Hepatocyte (in vitro differentiated cells): ENCODE measurements at regions not wholly inside any gene's neighbourhood (a gene's known extent, or its start where the extent isn't known, plus 50 kb on each side); places are given as distances from the start of the nearest gene placed in this dataset. TPM values are rescaled to one million over a fixed set of nuclear protein-coding genes. Genes with fewer than 3 reads are reported as not detected.

Experiments used
- DNase-seq: peaks from one replicate; pipeline ENCODE4 v3.0.0-alpha.2; 2016; ENCODE audit warnings: low spot score
- H2AFZ ChIP-seq: fragments of 200-600 bp; sonication (generic); 2 replicates; pipeline ENCODE4 v1.6.0; 2016; ENCODE audit warnings: antibody characterized with exemption, mild to moderate bottlenecking
- H3K27ac ChIP-seq: fragments of 200-600 bp; sonication (generic); 2 replicates; pipeline ENCODE4 v1.5.1; 2016; ENCODE audit warnings: mild to moderate bottlenecking
- H3K27me3 ChIP-seq: fragments of 200-600 bp; sonication (generic); 2 replicates; pipeline ENCODE4 v1.6.1; 2016
- H3K36me3 ChIP-seq: fragments of 200-600 bp; sonication (generic); replicated peaks from 2 replicates; pipeline ENCODE4 v1.5.1; 2016; ENCODE audit warnings: low read depth; ENCODE audit not compliant: insufficient read depth
- H3K4me1 ChIP-seq: fragments of 200-600 bp; sonication (generic); 2 replicates; pipeline ENCODE4 v1.5.1; 2016; ENCODE audit warnings: mild to moderate bottlenecking, moderate library complexity; ENCODE audit not compliant: insufficient read depth
- H3K4me2 ChIP-seq: fragments of 200-600 bp; sonication (generic); 2 replicates; pipeline ENCODE4 v1.6.0; 2016
- H3K4me3 ChIP-seq: fragments of 200-600 bp; sonication (generic); 2 replicates; pipeline ENCODE4 v1.5.1; 2016; ENCODE audit warnings: mild to moderate bottlenecking
- H3K79me2 ChIP-seq: fragments of 200-600 bp; sonication (generic); 2 replicates; pipeline ENCODE4 v1.6.0; 2017; ENCODE audit warnings: mild to moderate bottlenecking
- H3K9me2 ChIP-seq: fragments of 200-600 bp; sonication (generic); replicated peaks from 2 replicates; pipeline ENCODE4 v1.6.0; 2017; ENCODE audit warnings: mild to moderate bottlenecking; ENCODE audit not compliant: insufficient read depth
- H3K9me3 ChIP-seq: fragments of 200-600 bp; sonication (generic); 2 replicates; pipeline ENCODE4 v1.5.1; 2016; ENCODE audit warnings: low read depth, mild to moderate bottlenecking
- H4K20me1 ChIP-seq: fragments of 200-600 bp; sonication (generic); 2 replicates; pipeline ENCODE4 v1.6.0; 2016; ENCODE audit warnings: mild to moderate bottlenecking; ENCODE audit not compliant: insufficient read depth, poor library complexity, severe bottlenecking
- CTCF ChIP-seq: fragments of 200-600 bp; sonication (generic); IDR thresholded peaks from 2 replicates; pipeline ENCODE4 v1.5.1; 2016; ENCODE audit warnings: antibody characterized with exemption, mild to moderate bottlenecking; ENCODE audit not compliant: poor library complexity
- EZH2 ChIP-seq: fragments of 200-600 bp; sonication (generic); IDR thresholded peaks from 2 replicates; pipeline ENCODE4 v1.6.1; 2016; ENCODE audit warnings: antibody characterized with exemption, mild to moderate bottlenecking, borderline replicate concordance
- EZH2phosphoT487 ChIP-seq: fragments of 200-600 bp; sonication (generic); IDR thresholded peaks from one replicate; pipeline ENCODE4 v1.6.1; 2018; ENCODE audit warnings: antibody characterized with exemption, mild to moderate bottlenecking, low read depth, moderate library complexity; ENCODE audit not compliant: unreplicated experiment, severe bottlenecking
- WGBS: methylation state at CpG from one replicate; pipeline ENCODE4 v1.1.6; 2016; ENCODE audit warnings: low lambda C conversion rate; ENCODE audit errors: missing lambda C conversion rate; 5-methylcytosine and 5-hydroxymethylcytosine counted together
- small RNA-seq: library from RNA; depleted of rRNA; stranded (forward); fragments of <200 nt; gene quantifications from one replicate; pipeline ENCODE3, GENCODE V24; 2014

DNA sequence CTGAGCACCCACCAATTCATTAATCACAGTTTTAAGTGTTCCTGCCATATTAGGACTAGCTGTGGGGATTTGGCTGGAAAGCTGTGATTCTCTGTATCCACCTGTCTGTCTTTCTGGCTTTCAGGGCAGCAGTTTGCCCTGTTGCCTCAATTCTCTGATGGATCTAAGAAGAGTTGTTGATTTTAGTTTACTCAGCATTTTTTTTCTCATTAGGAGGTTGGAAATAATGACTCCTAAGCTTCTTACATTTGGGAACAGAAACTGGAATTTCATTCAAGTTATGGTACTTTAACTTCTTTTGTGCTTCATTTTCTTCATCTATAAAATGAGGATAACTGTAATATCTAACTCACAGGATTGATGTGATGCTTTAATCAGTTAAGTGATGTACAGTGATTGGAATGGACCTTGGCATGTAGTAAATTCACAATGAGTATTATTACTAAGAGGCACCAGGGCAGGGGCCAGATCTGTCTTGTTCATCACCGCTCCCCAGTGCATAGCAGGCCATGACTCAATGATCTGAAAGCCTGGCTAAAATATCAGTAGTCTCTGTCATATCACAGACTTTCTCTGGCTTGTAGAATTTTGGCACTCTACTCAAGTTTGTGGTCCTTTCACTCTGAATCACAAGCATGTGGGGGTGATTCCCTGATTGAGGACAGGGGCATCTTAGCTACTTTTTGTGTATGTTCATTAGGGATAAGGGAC lies 51.4 kb upstream of the GREM2 start:
- Histone ChIP-seq H3K27ac (no peak overlapping the region), H3K79me2 (no peaks in the 10 kb centered on the region), H3K4me1 (no peaks in the 10 kb centered on the region), H4K20me1 (no peaks in the 10 kb centered on the region), H3K4me2 (no peak overlapping the region), H3K27me3 (peaks cover 3% of the 10 kb centered on the region), H2AFZ (no peak overlapping the region), H3K9me2 (no peaks in the 10 kb centered on the region), H3K9me3 (no peaks in the 10 kb centered on the region), H3K36me3 (no peaks in the 10 kb centered on the region), H3K4me3 (no peak overlapping the region)
- 92% methylated on average over 1 of the region's 1 CpG for WGBS
- DNase-seq, result no peak
- TF ChIP-seq CTCF, result no peak
- TF ChIP-seq EZH2, result no peak
- TF ChIP-seq EZH2phosphoT487, result no peak

Small RNA genes lying in the stretch of these regions (small RNA-seq; reads per million reads assigned to genes)
- gene RF00019, result not detected
